ENCODE measurements at regions not wholly inside any gene's neighbourhood (a gene's known extent, or its start where the extent isn't known, plus 50 kb on each side); places are given as distances from the start of the nearest gene placed in this dataset.

GRCh38 chr15:62593681-62594399 lies 428.8 kb upstream of the C2CD4B start:
- H3K4me3 ChIP-seq (ENCODE audit: control insufficient read depth in 2 of 3, extremely low read depth in 1 of 3, insufficient read depth in 2 of 3, low read depth in 1 of 3, low read length in 3 of 3) = no peak overlapping the region
- no peak for TF ChIP-seq EZH2 (IDR thresholded peaks at IDR 0.05; ENCODE audit: low read length)
- no peak for TF ChIP-seq CTCF (optimal IDR thresholded peaks at IDR 0.05 in 1 of 3, IDR thresholded peaks at IDR 0.05 in 1 of 3, conservative IDR thresholded peaks at IDR 0.05 in 1 of 3; ENCODE audit: extremely low read depth in 1 of 3, insufficient read depth in 2 of 3, low read length in 3 of 3)
- H3K9ac ChIP-seq (ENCODE audit: control insufficient read depth, extremely low read depth, insufficient read depth, low read length) = no peak overlapping the region
- H3K27me3 ChIP-seq (ENCODE audit: control insufficient read depth, extremely low read depth, insufficient read depth, low read length) = no peaks in the 10 kb centered on the region
- H3K36me3 ChIP-seq (ENCODE audit: control insufficient read depth in 2 of 2, extremely low read depth in 1 of 2, insufficient read depth in 2 of 2, low read length in 2 of 2) = no peaks in the 10 kb centered on the region
- no peak for DNase-seq (ENCODE audit: low read depth, low spot score)
- dilution Hi-C loops (cut with MboI; ENCODE audit: extremely low pct_ligation_motif_present, low sequenced_read_pairs) = no loop called here
- no peak overlapping the region for H3K27ac ChIP-seq (ENCODE audit: control insufficient read depth, insufficient read depth, low read length)
- no peaks in the 10 kb centered on the region for H3K9me3 ChIP-seq (ENCODE audit: control insufficient read depth, low read depth, low read length)
- no peak for FAIRE-seq
- no peaks in the 10 kb centered on the region for H3K4me1 ChIP-seq (ENCODE audit: control insufficient read depth, extremely low read depth, insufficient read depth, low read length)
- H2AFZ ChIP-seq (ENCODE audit: control insufficient read depth, low read length) = no peak overlapping the region
- no peaks in the 10 kb centered on the region for H3K79me2 ChIP-seq (ENCODE audit: control insufficient read depth, insufficient read depth, low read length)
- no peak overlapping the region for H3K4me2 ChIP-seq (ENCODE audit: control insufficient read depth, extremely low read depth, insufficient read depth, low read depth, low read length)
- H4K20me1 ChIP-seq (ENCODE audit: control insufficient read depth, extremely low read depth, insufficient read depth, low read length) = no peaks in the 10 kb centered on the region
- H3K9me1 ChIP-seq (ENCODE audit: control insufficient read depth, extremely low read depth, insufficient read depth, low read length) = no peaks in the 10 kb centered on the region

DNA sequence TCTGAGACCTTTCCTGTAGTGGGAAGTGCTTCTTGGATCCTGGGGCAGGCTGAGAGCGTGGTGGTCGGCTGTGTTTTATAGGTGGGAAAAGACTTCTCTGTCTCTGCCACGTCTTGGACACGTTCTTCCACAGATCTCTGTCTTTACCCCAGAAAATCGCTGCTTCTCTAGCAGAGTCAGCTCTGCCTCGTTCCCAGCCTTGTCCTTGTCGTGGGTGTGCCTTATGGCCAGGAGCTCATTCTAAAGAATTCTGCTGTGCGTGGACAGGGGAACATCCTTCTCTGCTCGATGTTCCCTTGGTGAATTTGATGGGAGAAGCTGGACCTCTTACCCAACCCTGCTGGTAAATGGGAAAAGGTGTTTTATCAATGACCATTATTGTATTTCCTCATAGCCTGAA lies 433.1 kb upstream of the C2CD4B start:
- FAIRE-seq = no peak
- dilution Hi-C loops (cut with MboI; ENCODE audit: extremely low pct_ligation_motif_present, low sequenced_read_pairs) = no loop called here

More for the DNA sequence above, 433.1 kb upstream of the C2CD4B start:
- Histone ChIP-seq H3K79me2 (ENCODE audit: control insufficient read depth, insufficient read depth, low read length) (no peaks in the 10 kb centered on the region), H3K4me3 (ENCODE audit: control insufficient read depth in 2 of 3, extremely low read depth in 1 of 3, insufficient read depth in 2 of 3, low read depth in 1 of 3, low read length in 3 of 3) (no peak overlapping the region), H3K9ac (ENCODE audit: control insufficient read depth, extremely low read depth, insufficient read depth, low read length) (no peak overlapping the region), H4K20me1 (ENCODE audit: control insufficient read depth, extremely low read depth, insufficient read depth, low read length) (no peaks in the 10 kb centered on the region), H2AFZ (ENCODE audit: control insufficient read depth, low read length) (no peak overlapping the region), H3K4me2 (ENCODE audit: control insufficient read depth, extremely low read depth, insufficient read depth, low read depth, low read length) (no peak overlapping the region), H3K36me3 (ENCODE audit: control insufficient read depth in 2 of 2, extremely low read depth in 1 of 2, insufficient read depth in 2 of 2, low read length in 2 of 2) (no peaks in the 10 kb centered on the region), H3K9me3 (ENCODE audit: control insufficient read depth, low read depth, low read length) (no peaks in the 10 kb centered on the region), H3K27me3 (ENCODE audit: control insufficient read depth, extremely low read depth, insufficient read depth, low read length) (no peaks in the 10 kb centered on the region), H3K9me1 (ENCODE audit: control insufficient read depth, extremely low read depth, insufficient read depth, low read length) (no peaks in the 10 kb centered on the region), H3K27ac (ENCODE audit: control insufficient read depth, insufficient read depth, low read length) (no peak overlapping the region), H3K4me1 (ENCODE audit: control insufficient read depth, extremely low read depth, insufficient read depth, low read length) (peaks cover 1% of the 10 kb centered on the region)
- DNase-seq (ENCODE audit: low read depth, low spot score) = no peak
- TF ChIP-seq EZH2 (IDR thresholded peaks at IDR 0.05; ENCODE audit: low read length) (no peak), CTCF (optimal IDR thresholded peaks at IDR 0.05 in 1 of 3, IDR thresholded peaks at IDR 0.05 in 1 of 3, conservative IDR thresholded peaks at IDR 0.05 in 1 of 3; ENCODE audit: extremely low read depth in 1 of 3, insufficient read depth in 2 of 3, low read length in 3 of 3) (no peak)

Measured in keratinocyte (primary cell).